ENCODE measurements at regions not wholly inside any gene's neighbourhood (a gene's known extent, or its start where the extent isn't known, plus 50 kb on each side); places are given as distances from the start of the nearest gene placed in this dataset.

DNA sequence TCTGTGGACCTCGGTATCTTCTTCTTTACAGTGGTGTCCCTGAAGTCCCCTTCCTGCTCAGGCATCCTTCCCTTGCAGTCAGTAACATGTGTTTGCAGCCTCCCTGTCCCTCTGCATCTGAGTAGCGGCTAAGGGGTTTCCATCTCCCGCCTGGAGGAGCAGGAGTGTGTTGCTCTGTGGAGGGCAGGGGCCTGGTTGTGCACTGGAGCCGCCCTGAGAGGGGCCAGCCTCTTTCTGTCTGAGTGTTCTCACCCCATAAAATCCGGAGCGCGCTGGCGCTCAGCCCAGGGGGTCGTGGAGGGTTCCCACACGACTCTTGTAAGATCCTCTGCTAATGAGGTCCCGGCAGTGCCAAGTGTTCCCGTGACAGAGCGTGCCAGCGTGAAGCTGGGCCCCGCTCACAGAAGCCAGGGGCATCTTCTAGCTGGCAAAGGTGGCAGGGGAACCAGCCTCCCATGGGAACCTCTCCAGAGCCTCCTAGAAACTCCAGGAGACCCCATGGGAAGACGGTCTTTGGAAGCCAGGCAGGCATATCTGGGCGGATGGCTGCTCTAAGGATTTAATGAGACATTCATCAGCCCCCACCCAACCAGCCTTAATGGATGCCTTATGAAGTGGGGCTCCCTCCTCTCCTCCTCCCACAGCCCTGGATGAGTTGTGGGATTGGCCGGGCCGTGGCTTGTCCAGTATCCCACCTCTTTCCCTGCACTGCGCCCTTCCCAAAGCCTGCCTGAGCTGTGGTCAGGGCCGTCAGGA, 91.4 kb upstream of the GSE1 start:
- TF ChIP-seq HDAC6 (IDR thresholded peaks at IDR 0.05; ENCODE audit: low read depth, low read length) (no peak), FOSL2 (CRISPR knock-in tag; IDR thresholded peaks at IDR 0.05) (no peak), JARID2 (CRISPR knock-in tag; IDR thresholded peaks at IDR 0.05; ENCODE audit: insufficient replicate concordance) (no peak), ZSCAN12 (CRISPR knock-in tag; IDR thresholded peaks at IDR 0.05) (no peak), POLR2A (IDR thresholded peaks at IDR 0.05; ENCODE audit: insufficient read depth in 1 of 2, low read depth in 2 of 2, low read length in 2 of 2) (no peak)
- TF ChIP-seq, protein P1, sequence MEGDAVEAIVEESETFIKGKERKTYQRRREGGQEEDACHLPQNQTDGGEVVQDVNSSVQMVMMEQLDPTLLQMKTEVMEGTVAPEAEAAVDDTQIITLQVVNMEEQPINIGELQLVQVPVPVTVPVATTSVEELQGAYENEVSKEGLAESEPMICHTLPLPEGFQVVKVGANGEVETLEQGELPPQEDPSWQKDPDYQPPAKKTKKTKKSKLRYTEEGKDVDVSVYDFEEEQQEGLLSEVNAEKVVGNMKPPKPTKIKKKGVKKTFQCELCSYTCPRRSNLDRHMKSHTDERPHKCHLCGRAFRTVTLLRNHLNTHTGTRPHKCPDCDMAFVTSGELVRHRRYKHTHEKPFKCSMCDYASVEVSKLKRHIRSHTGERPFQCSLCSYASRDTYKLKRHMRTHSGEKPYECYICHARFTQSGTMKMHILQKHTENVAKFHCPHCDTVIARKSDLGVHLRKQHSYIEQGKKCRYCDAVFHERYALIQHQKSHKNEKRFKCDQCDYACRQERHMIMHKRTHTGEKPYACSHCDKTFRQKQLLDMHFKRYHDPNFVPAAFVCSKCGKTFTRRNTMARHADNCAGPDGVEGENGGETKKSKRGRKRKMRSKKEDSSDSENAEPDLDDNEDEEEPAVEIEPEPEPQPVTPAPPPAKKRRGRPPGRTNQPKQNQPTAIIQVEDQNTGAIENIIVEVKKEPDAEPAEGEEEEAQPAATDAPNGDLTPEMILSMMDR (CRISPR knock-in tag; IDR thresholded peaks at IDR 0.05) = no peak
